A549 (cell line): ENCODE measurements at regions not wholly inside any gene's neighbourhood (a gene's known extent, or its start where the extent isn't known, plus 50 kb on each side); places are given as distances from the start of the nearest gene placed in this dataset.

Experiments used
- ATAC-seq, 2 experiments: fragments of 200-7000 bp in 1 of 2; fragments of >200 bp in 1 of 2; cut with Nextera tagmentation in 1 of 2; cut with Tn5 transposase in 1 of 2; 3 replicates each; pipeline versions ENCODE4 v1.8.0 to v1.9.1; 2018 to 2020; ENCODE audit warnings: mild to moderate bottlenecking in 1 of 2, moderate library complexity in 1 of 2
- CTCF ChIA-PET: fragments of 300-600 bp; sonication (Branson Sonifier 250); formaldehyde crosslinking; extraction: SDS; loops from one replicate; lab custom pipeline; 2021; ENCODE audit warnings: antibody characterized with exemption, inconsistent platforms; lab: Yijun Ruan, JAX
- POLR2A ChIA-PET: fragments of 350-600 bp; formaldehyde crosslinking; extraction: SDS; loops from one replicate; lab custom pipeline; 2021; ENCODE audit warnings: antibody characterized with exemption, inconsistent platforms; lab: Yijun Ruan, JAX
- DNase-seq, 2 experiments: peaks; one replicate each; pipeline versions ENCODE4 v3.0.0 to v3.0.0-alpha.2; 2011 to 2016; ENCODE audit warnings: low read depth in 1 of 2, low spot score in 1 of 2
- FAIRE-seq: peaks from 2 replicates; lab custom pipeline; 2011; peaks lifted over from hg19 to GRCh38; lab: Jason Lieb, UNC
- H3K27ac ChIP-seq, 2 experiments: fragments of >200 bp; sonication (Bioruptor Twin); formaldehyde crosslinking; 3 replicates each; pipeline ENCODE4 v1.5.1; 2016 to 2017
- H3K4me1 ChIP-seq: fragments of >200 bp; sonication (Bioruptor Twin); formaldehyde crosslinking; 3 replicates; pipeline ENCODE4 v1.6.1; 2016
- H3K4me2 ChIP-seq: fragments of >200 bp; sonication (Bioruptor Twin); formaldehyde crosslinking; 3 replicates; pipeline ENCODE4 v1.6.1; 2016
- H3K4me3 ChIP-seq: fragments of >200 bp; sonication (Bioruptor Twin); formaldehyde crosslinking; 3 replicates; pipeline ENCODE4 v1.5.1; 2016
- H3K9me3 ChIP-seq: fragments of >200 bp; sonication (Bioruptor Twin); formaldehyde crosslinking; 3 replicates; pipeline ENCODE4 v1.6.1; 2016
- BHLHE40 ChIP-seq: IDR thresholded peaks from 2 replicates; pipeline ENCODE4 v1.6.1; 2012; ENCODE audit warnings: low read depth, low read length, inconsistent platforms
- CBX2 ChIP-seq: fragments of 200-600 bp; sonication (generic); IDR thresholded peaks from 2 replicates; pipeline ENCODE4 v1.6.1; 2016; ENCODE audit warnings: low read depth, mild to moderate bottlenecking, borderline replicate concordance
- CHD2 ChIP-seq: fragments of 150-350 bp; IDR thresholded peaks from 2 replicates; pipeline ENCODE4 v1.6.1; 2014; ENCODE audit warnings: low read length; ENCODE audit not compliant: partially characterized antibody
- CHD4 ChIP-seq: fragments of 200-600 bp; sonication (generic); IDR thresholded peaks from 2 replicates; pipeline ENCODE4 v1.6.1; 2016; ENCODE audit warnings: antibody characterized with exemption, mild to moderate bottlenecking, borderline replicate concordance
- EHF ChIP-seq: fragments of 250-450 bp; sonication (Bioruptor Pico); IDR thresholded peaks from 2 replicates; pipeline ENCODE4 v1.5.0; 2020; ENCODE audit warnings: mild to moderate bottlenecking
- EHMT2 ChIP-seq: fragments of 200-600 bp; sonication (generic); IDR thresholded peaks from 2 replicates; pipeline ENCODE4 v1.6.1; 2016; ENCODE audit warnings: antibody characterized with exemption, low read depth, mild to moderate bottlenecking, moderate library complexity
- EP300 ChIP-seq, 2 experiments: fragments of >200 bp; sonication (Bioruptor Twin); formaldehyde crosslinking; IDR thresholded peaks; 2 replicates in 1 of 2; 3 replicates in 1 of 2; pipeline ENCODE4 v1.6.1; 2016 to 2017
- ESRRA ChIP-seq: fragments of 150-350 bp; IDR thresholded peaks from 2 replicates; pipeline ENCODE4 v1.6.1; 2014; ENCODE audit warnings: mild to moderate bottlenecking, low read length, borderline replicate concordance
- FOXS1 ChIP-seq: fragments of 250-450 bp; sonication (Bioruptor Pico); IDR thresholded peaks from 2 replicates; pipeline ENCODE4 v1.5.0; 2020; ENCODE audit warnings: mild to moderate bottlenecking, moderate library complexity
- HDAC2 ChIP-seq: fragments of 200-600 bp; sonication (generic); IDR thresholded peaks from 2 replicates; pipeline ENCODE4 v1.6.1; 2016
- HOXA7 ChIP-seq: fragments of 250-450 bp; sonication (Bioruptor Pico); IDR thresholded peaks from 2 replicates; pipeline ENCODE4 v1.5.0; 2020; ENCODE audit warnings: mild to moderate bottlenecking, moderate library complexity
- HOXB5 ChIP-seq: fragments of 250-450 bp; sonication (Bioruptor Pico); IDR thresholded peaks from 2 replicates; pipeline ENCODE4 v1.5.0; 2020; ENCODE audit warnings: mild to moderate bottlenecking, moderate library complexity
- JUN ChIP-seq, 2 experiments: fragments of >200 bp; sonication (Bioruptor Twin); formaldehyde crosslinking; IDR thresholded peaks; 2 replicates in 1 of 2; 3 replicates in 1 of 2; pipeline ENCODE4 v1.6.1; 2016 to 2017
- KDM1A ChIP-seq: fragments of 200-600 bp; sonication (generic); IDR thresholded peaks from 2 replicates; pipeline ENCODE4 v1.6.1; 2016; ENCODE audit warnings: low read depth, mild to moderate bottlenecking
- KDM5A ChIP-seq: fragments of 200-600 bp; sonication (generic); IDR thresholded peaks from 2 replicates; pipeline ENCODE4 v1.6.1; 2016; ENCODE audit warnings: antibody characterized with exemption, mild to moderate bottlenecking
- MAFK ChIP-seq: fragments of 450-650 bp; IDR thresholded peaks from 2 replicates; pipeline ENCODE4 v1.6.1; 2014; ENCODE audit not compliant: partially characterized antibody
- MAZ ChIP-seq: fragments of 150-350 bp; IDR thresholded peaks from 2 replicates; pipeline ENCODE4 v1.6.1; 2014; ENCODE audit warnings: antibody characterized with exemption, low read depth, low read length, borderline replicate concordance
- NFE2L2 ChIP-seq: fragments of 150-350 bp; conservative IDR thresholded peaks from 2 replicates; pipeline ENCODE4 v1.6.1; 2014; ENCODE audit warnings: low read length
- RAD21 ChIP-seq, 2 experiments: fragments of >200 bp in 1 of 2; sonication (Bioruptor Twin) in 1 of 2; formaldehyde crosslinking in 1 of 2; IDR thresholded peaks in 1 of 2; conservative IDR thresholded peaks in 1 of 2; 2 replicates in 1 of 2; 3 replicates in 1 of 2; pipeline ENCODE4 v1.6.1; 2012 to 2018; ENCODE audit warnings: inconsistent platforms in 1 of 2
- RARB ChIP-seq: fragments of 250-450 bp; sonication (Bioruptor Pico); IDR thresholded peaks from 2 replicates; pipeline ENCODE4 v1.8.0; 2021; ENCODE audit warnings: mild to moderate bottlenecking, moderate library complexity
- RNF2 ChIP-seq: fragments of 200-600 bp; sonication (generic); IDR thresholded peaks from 2 replicates; pipeline ENCODE4 v1.6.1; 2016; ENCODE audit warnings: low read depth, mild to moderate bottlenecking, antibody characterized with exemption, moderate library complexity, borderline replicate concordance
- SREBF2 ChIP-seq: fragments of 450-650 bp; IDR thresholded peaks from 2 replicates; pipeline ENCODE4 v1.6.1; 2014; ENCODE audit warnings: mild to moderate bottlenecking, moderate library complexity
- TFCP2L1 ChIP-seq: fragments of 250-450 bp; sonication (Bioruptor Pico); IDR thresholded peaks from 2 replicates; pipeline ENCODE4 v1.5.0; 2021; ENCODE audit warnings: mild to moderate bottlenecking
- TP53 ChIP-seq: fragments of 250-450 bp; sonication (Bioruptor Pico); IDR thresholded peaks from 2 replicates; pipeline ENCODE4 v1.5.0; 2021; ENCODE audit warnings: mild to moderate bottlenecking, moderate library complexity
- ZFP36 ChIP-seq: fragments of 450-650 bp; IDR thresholded peaks from 2 replicates; pipeline ENCODE4 v1.6.1; 2014; ENCODE audit warnings: borderline replicate concordance; ENCODE audit not compliant: partially characterized antibody
- ZNF302 ChIP-seq: fragments of 250-450 bp; sonication (Bioruptor Pico); IDR thresholded peaks from 2 replicates; pipeline ENCODE4 v1.9.0; 2021; ENCODE audit warnings: inconsistent platforms, mild to moderate bottlenecking, moderate library complexity
- WGBS: methylation state at CpG from one replicate; pipeline ENCODE4 v1.1.6; 2017; ENCODE audit errors: missing lambda C conversion rate; 5-methylcytosine and 5-hydroxymethylcytosine counted together
- TF ChIP-seq, protein P1 (sequence below): fragments of 450-650 bp; IDR thresholded peaks from 2 replicates; pipeline ENCODE4 v1.6.1; 2014; ENCODE audit warnings: antibody characterized with exemption
- TF ChIP-seq, protein P2 (sequence below): fragments of 250-450 bp; sonication (Bioruptor Pico); IDR thresholded peaks from 2 replicates; pipeline ENCODE4 v1.5.0; 2020; ENCODE audit warnings: low read depth, mild to moderate bottlenecking, moderate library complexity
- TF ChIP-seq, protein P3 (sequence below): fragments of 200-600 bp; sonication (generic); IDR thresholded peaks from 2 replicates; pipeline ENCODE4 v1.6.1; 2016; ENCODE audit warnings: antibody characterized with exemption, mild to moderate bottlenecking, moderate library complexity
- TF ChIP-seq, protein P4 (sequence below): fragments of >200 bp; sonication (Bioruptor Twin); formaldehyde crosslinking; IDR thresholded peaks from 3 replicates; pipeline ENCODE4 v1.5.1; 2016
- TF ChIP-seq, protein P5 (sequence below): IDR thresholded peaks from 2 replicates; pipeline ENCODE4 v1.6.1; 2012; ENCODE audit warnings: low read depth, borderline replicate concordance

DNA sequence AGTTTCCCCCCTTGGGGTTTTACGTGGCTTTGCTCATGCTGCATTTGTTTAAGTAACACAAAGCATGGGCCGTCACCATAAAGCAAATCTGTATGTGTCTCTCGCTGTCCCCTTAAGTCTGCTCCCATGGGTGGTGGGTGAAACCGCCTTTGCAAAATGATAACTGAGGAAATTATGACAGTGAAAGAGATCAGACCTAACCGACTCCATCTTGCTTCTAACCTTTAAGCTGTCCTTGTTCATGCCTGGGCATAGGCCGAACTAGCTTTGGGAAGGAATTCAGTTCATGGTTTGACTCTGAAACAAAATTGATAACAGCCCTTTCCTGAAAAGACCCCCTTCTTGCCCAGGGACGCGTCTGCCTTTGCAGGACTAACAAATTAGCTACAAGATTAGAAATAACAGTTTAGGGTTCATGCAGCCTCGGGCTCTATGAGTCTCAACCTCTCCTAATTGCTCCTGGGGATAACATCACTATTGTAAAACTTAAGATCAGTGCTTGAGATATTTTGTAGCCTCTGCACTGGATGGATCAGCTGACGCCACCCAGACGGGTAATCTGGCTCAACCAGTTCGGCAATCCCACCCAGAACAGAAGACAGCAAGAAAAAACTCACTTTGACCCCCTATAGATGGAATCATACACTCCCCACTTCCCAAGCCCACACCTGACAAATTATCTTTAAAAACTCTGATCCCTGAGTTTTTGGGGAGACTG lies 623.7 kb downstream of the TYW1 start:
- POLR2A ChIA-PET: no interaction called here
- CTCF ChIA-PET: no interaction called here
- 39% methylated on average over 12 of the region's 12 CpGs for WGBS
- FAIRE-seq (no peak), DNase-seq (no peak), ATAC-seq (no peak)
- H3K27ac ChIP-seq: no peak overlapping the region
- TF ChIP-seq, protein P1, sequence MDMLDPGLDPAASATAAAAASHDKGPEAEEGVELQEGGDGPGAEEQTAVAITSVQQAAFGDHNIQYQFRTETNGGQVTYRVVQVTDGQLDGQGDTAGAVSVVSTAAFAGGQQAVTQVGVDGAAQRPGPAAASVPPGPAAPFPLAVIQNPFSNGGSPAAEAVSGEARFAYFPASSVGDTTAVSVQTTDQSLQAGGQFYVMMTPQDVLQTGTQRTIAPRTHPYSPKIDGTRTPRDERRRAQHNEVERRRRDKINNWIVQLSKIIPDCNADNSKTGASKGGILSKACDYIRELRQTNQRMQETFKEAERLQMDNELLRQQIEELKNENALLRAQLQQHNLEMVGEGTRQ: no peak
- TF ChIP-seq CBX2: no peak
- TF ChIP-seq HOXA7: no peak
- TF ChIP-seq MAZ: no peak
- no peak for TF ChIP-seq NFE2L2
- no peak for TF ChIP-seq RAD21 (conservative IDR thresholded peaks at IDR 0.05 in 1 of 2, IDR thresholded peaks at IDR 0.05 in 1 of 2)
- TF ChIP-seq SREBF2: no peak
- TF ChIP-seq TP53 (CRISPR knock-in tag): no peak
- no peak for TF ChIP-seq CHD2
- TF ChIP-seq CHD4: no peak
- TF ChIP-seq EHMT2: no peak
- no peak for TF ChIP-seq FOXS1 (CRISPR knock-in tag)
- TF ChIP-seq MAFK: no peak
- no peak for TF ChIP-seq EHF (CRISPR knock-in tag)
- TF ChIP-seq RARB: no peak
- TF ChIP-seq, protein P2, sequence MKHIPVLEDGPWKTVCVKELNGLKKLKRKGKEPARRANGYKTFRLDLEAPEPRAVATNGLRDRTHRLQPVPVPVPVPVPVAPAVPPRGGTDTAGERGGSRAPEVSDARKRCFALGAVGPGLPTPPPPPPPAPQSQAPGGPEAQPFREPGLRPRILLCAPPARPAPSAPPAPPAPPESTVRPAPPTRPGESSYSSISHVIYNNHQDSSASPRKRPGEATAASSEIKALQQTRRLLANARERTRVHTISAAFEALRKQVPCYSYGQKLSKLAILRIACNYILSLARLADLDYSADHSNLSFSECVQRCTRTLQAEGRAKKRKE (CRISPR knock-in tag): no peak
- TF ChIP-seq, protein P3, sequence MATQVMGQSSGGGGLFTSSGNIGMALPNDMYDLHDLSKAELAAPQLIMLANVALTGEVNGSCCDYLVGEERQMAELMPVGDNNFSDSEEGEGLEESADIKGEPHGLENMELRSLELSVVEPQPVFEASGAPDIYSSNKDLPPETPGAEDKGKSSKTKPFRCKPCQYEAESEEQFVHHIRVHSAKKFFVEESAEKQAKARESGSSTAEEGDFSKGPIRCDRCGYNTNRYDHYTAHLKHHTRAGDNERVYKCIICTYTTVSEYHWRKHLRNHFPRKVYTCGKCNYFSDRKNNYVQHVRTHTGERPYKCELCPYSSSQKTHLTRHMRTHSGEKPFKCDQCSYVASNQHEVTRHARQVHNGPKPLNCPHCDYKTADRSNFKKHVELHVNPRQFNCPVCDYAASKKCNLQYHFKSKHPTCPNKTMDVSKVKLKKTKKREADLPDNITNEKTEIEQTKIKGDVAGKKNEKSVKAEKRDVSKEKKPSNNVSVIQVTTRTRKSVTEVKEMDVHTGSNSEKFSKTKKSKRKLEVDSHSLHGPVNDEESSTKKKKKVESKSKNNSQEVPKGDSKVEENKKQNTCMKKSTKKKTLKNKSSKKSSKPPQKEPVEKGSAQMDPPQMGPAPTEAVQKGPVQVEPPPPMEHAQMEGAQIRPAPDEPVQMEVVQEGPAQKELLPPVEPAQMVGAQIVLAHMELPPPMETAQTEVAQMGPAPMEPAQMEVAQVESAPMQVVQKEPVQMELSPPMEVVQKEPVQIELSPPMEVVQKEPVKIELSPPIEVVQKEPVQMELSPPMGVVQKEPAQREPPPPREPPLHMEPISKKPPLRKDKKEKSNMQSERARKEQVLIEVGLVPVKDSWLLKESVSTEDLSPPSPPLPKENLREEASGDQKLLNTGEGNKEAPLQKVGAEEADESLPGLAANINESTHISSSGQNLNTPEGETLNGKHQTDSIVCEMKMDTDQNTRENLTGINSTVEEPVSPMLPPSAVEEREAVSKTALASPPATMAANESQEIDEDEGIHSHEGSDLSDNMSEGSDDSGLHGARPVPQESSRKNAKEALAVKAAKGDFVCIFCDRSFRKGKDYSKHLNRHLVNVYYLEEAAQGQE: no peak
- no peaks in the 10 kb centered on the region for H3K4me1 ChIP-seq
- no peak overlapping the region for H3K4me3 ChIP-seq
- H3K9me3 ChIP-seq: no peaks in the 10 kb centered on the region
- no peak overlapping the region for H3K4me2 ChIP-seq

DNA sequence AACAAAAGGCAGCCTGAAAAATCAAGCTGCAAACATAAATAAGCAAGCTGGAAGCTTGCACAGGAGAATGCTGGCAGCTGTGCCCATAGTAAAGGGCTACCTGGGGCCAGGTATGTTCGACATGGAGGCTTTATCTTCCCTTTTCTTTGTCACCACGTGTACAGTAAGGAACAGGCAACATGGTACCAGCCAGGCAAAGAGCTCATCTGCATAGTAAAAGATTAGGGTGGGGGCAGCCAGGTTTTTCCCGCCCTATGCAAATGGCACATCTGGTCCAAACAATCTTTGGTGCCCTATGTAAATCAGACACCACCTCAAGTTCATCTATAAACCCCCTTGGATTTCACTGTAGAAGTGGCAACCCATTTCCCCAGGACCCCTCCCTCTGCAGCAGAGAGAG lies 625.1 kb downstream of the TYW1 start:
- 2% methylated on average over 3 of the region's 3 CpGs for WGBS
- Histone ChIP-seq H3K4me2 (no peak overlapping the region), H3K27ac (no peak overlapping the region), H3K4me1 (no peaks in the 10 kb centered on the region), H3K4me3 (no peak overlapping the region), H3K9me3 (no peaks in the 10 kb centered on the region)
- DNase-seq (no peak), FAIRE-seq (no peak), ATAC-seq (no peak)
- ChIA-PET POLR2A (no interaction called here), CTCF (no interaction called here)
- TF ChIP-seq TFCP2L1 (CRISPR knock-in tag): no peak
- TF ChIP-seq HDAC2: no peak
- no peak for TF ChIP-seq ZNF302
- no peak for TF ChIP-seq ZFP36
- no peak for TF ChIP-seq JUN (IDR thresholded peaks at IDR 0.05)
- TF ChIP-seq KDM1A: no peak
- TF ChIP-seq, protein P4, sequence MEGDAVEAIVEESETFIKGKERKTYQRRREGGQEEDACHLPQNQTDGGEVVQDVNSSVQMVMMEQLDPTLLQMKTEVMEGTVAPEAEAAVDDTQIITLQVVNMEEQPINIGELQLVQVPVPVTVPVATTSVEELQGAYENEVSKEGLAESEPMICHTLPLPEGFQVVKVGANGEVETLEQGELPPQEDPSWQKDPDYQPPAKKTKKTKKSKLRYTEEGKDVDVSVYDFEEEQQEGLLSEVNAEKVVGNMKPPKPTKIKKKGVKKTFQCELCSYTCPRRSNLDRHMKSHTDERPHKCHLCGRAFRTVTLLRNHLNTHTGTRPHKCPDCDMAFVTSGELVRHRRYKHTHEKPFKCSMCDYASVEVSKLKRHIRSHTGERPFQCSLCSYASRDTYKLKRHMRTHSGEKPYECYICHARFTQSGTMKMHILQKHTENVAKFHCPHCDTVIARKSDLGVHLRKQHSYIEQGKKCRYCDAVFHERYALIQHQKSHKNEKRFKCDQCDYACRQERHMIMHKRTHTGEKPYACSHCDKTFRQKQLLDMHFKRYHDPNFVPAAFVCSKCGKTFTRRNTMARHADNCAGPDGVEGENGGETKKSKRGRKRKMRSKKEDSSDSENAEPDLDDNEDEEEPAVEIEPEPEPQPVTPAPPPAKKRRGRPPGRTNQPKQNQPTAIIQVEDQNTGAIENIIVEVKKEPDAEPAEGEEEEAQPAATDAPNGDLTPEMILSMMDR: no peak
- no peak for TF ChIP-seq NFE2L2
- TF ChIP-seq, protein P5, sequence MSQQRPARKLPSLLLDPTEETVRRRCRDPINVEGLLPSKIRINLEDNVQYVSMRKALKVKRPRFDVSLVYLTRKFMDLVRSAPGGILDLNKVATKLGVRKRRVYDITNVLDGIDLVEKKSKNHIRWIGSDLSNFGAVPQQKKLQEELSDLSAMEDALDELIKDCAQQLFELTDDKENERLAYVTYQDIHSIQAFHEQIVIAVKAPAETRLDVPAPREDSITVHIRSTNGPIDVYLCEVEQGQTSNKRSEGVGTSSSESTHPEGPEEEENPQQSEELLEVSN: no peak
- no peak for TF ChIP-seq HOXB5 (CRISPR knock-in tag)
- TF ChIP-seq BHLHE40: no peak
- no peak for TF ChIP-seq KDM5A
- no peak for TF ChIP-seq EP300 (IDR thresholded peaks at IDR 0.05)
- no peak for TF ChIP-seq ESRRA
- no peak for TF ChIP-seq RAD21 (conservative IDR thresholded peaks at IDR 0.05 in 1 of 2, IDR thresholded peaks at IDR 0.05 in 1 of 2)
- TF ChIP-seq, protein P2 (CRISPR knock-in tag): no peak
- no peak for TF ChIP-seq RNF2
